ENCODE measurements at regions not wholly inside any gene's neighbourhood (a gene's known extent, or its start where the extent isn't known, plus 50 kb on each side); places are given as distances from the start of the nearest gene placed in this dataset.

DNA sequence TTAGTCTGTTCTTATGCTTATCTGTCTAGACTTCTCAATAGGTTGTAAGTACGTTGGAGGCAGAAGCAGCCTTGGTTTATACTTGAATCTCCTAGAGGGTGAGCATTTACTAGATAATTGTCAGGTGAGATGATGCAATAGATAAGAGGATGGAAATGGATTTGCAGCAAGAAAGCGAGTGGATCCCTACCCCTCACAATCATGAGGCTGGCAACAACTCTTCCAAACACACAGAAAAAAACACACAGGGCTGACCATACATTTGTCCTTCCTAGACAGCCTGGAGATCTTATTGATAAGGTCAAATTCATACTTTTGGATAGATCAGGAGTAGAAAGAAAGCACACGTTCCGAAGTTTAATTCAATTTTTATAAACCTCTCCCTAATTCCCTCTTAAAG lies 481.4 kb upstream of the CAMK1G start:
- Histone ChIP-seq H3K9ac (ENCODE audit: low read length) (no peak overlapping the region), H3K4me3 (ENCODE audit: insufficient read depth, low read length, poor library complexity, severe bottlenecking) (no peak overlapping the region), H3K36me3 (ENCODE audit: low read length) (no peaks in the 10 kb centered on the region), H3F3A (ENCODE audit: insufficient read depth) (no peaks in the 10 kb centered on the region), H4K20me1 (ENCODE audit: low read depth, low read length) (no peaks in the 10 kb centered on the region), H3K27ac (ENCODE audit: low read depth, low read length) (no peak overlapping the region), H3K27me3 (ENCODE audit: low read length) (no peaks in the 10 kb centered on the region), H3K9me2 (replicated peaks; ENCODE audit: insufficient read depth, low read length) (no peaks in the 10 kb centered on the region), H3K79me2 (ENCODE audit: insufficient read depth, low read length) (no peaks in the 10 kb centered on the region), H3K4me2 (ENCODE audit: low read depth, low read length, poor library complexity, severe bottlenecking) (no peak overlapping the region), H3K9me3 (ENCODE audit: insufficient read depth, low read length) (no peaks in the 10 kb centered on the region), H2AFZ (ENCODE audit: low read depth, low read length, severe bottlenecking) (no peak overlapping the region)
- no peak for TF ChIP-seq EZH2phosphoT487 (conservative IDR thresholded peaks at IDR 0.05; ENCODE audit: low read length)
- TF ChIP-seq, protein P1, sequence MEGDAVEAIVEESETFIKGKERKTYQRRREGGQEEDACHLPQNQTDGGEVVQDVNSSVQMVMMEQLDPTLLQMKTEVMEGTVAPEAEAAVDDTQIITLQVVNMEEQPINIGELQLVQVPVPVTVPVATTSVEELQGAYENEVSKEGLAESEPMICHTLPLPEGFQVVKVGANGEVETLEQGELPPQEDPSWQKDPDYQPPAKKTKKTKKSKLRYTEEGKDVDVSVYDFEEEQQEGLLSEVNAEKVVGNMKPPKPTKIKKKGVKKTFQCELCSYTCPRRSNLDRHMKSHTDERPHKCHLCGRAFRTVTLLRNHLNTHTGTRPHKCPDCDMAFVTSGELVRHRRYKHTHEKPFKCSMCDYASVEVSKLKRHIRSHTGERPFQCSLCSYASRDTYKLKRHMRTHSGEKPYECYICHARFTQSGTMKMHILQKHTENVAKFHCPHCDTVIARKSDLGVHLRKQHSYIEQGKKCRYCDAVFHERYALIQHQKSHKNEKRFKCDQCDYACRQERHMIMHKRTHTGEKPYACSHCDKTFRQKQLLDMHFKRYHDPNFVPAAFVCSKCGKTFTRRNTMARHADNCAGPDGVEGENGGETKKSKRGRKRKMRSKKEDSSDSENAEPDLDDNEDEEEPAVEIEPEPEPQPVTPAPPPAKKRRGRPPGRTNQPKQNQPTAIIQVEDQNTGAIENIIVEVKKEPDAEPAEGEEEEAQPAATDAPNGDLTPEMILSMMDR (IDR thresholded peaks at IDR 0.05; ENCODE audit: insufficient read depth, low read length, poor library complexity, severe bottlenecking) = no peak

DNA sequence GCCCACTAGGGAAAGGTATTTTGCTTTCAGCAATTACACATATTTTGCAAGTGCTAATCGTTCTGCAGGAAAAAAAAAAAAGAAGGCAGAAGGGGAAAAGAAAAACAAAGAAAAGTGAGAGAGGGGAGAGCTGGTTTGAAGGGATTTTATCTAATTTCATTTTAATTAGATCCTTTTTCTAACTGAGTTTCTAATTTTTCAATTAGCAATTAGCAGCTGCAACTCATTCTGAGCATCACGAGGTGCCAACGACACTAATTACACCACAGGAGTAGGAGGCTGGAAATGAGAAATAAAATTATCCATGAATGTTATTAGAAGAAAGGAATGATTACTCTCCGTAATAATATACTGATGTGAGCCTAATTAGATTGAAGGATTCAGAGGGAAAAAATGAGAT lies 481.0 kb upstream of the CAMK1G start:
- H4K20me1 ChIP-seq (ENCODE audit: low read depth, low read length) = no peaks in the 10 kb centered on the region
- H3K27ac ChIP-seq (ENCODE audit: low read depth, low read length) = no peak overlapping the region
- H3K79me2 ChIP-seq (ENCODE audit: insufficient read depth, low read length) = no peaks in the 10 kb centered on the region
- no peak overlapping the region for H3K4me2 ChIP-seq (ENCODE audit: low read depth, low read length, poor library complexity, severe bottlenecking)
- no peaks in the 10 kb centered on the region for H3F3A ChIP-seq (ENCODE audit: insufficient read depth)
- no peaks in the 10 kb centered on the region for H3K36me3 ChIP-seq (ENCODE audit: low read length)
- H3K9me3 ChIP-seq (ENCODE audit: insufficient read depth, low read length) = no peaks in the 10 kb centered on the region
- TF ChIP-seq, protein P1 (IDR thresholded peaks at IDR 0.05; ENCODE audit: insufficient read depth, low read length, poor library complexity, severe bottlenecking) = no peak
- no peak for TF ChIP-seq EZH2phosphoT487 (conservative IDR thresholded peaks at IDR 0.05; ENCODE audit: low read length)
- no peaks in the 10 kb centered on the region for H3K27me3 ChIP-seq (ENCODE audit: low read length)
- no peak overlapping the region for H2AFZ ChIP-seq (ENCODE audit: low read depth, low read length, severe bottlenecking)
- H3K4me3 ChIP-seq (ENCODE audit: insufficient read depth, low read length, poor library complexity, severe bottlenecking) = no peak overlapping the region
- H3K9ac ChIP-seq (ENCODE audit: low read length) = no peak overlapping the region
- no peaks in the 10 kb centered on the region for H3K9me2 ChIP-seq (replicated peaks; ENCODE audit: insufficient read depth, low read length)

DNA sequence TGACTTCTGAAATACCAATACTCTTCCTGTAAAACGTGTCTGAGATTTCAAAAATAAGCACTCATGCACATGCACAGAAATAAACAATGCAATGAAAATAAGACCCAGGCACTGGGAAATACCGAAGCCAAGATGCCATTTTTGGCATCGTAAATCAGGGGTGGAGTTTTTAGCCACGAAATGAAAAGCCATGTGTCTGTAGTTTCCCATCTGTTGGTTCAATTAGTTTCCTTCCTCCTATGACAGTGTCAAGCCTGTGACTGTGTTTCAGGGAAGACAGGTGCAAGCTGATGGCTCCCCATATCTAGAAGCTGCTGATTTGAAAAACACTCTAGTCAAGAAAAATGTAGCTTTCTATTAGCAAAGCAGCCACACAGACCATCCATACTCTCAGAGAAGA lies 480.4 kb upstream of the CAMK1G start:
- Histone ChIP-seq H3K9ac (ENCODE audit: low read length) (no peak overlapping the region), H3F3A (ENCODE audit: insufficient read depth) (no peaks in the 10 kb centered on the region), H3K4me2 (ENCODE audit: low read depth, low read length, poor library complexity, severe bottlenecking) (no peak overlapping the region), H3K9me3 (ENCODE audit: insufficient read depth, low read length) (no peaks in the 10 kb centered on the region), H3K27me3 (ENCODE audit: low read length) (no peaks in the 10 kb centered on the region), H2AFZ (ENCODE audit: low read depth, low read length, severe bottlenecking) (no peak overlapping the region), H3K4me3 (ENCODE audit: insufficient read depth, low read length, poor library complexity, severe bottlenecking) (no peak overlapping the region), H3K27ac (ENCODE audit: low read depth, low read length) (no peak overlapping the region), H4K20me1 (ENCODE audit: low read depth, low read length) (no peaks in the 10 kb centered on the region), H3K9me2 (replicated peaks; ENCODE audit: insufficient read depth, low read length) (no peaks in the 10 kb centered on the region), H3K36me3 (ENCODE audit: low read length) (no peaks in the 10 kb centered on the region), H3K79me2 (ENCODE audit: insufficient read depth, low read length) (no peaks in the 10 kb centered on the region)
- TF ChIP-seq EZH2phosphoT487 (conservative IDR thresholded peaks at IDR 0.05; ENCODE audit: low read length) = no peak
- TF ChIP-seq, protein P1 (IDR thresholded peaks at IDR 0.05; ENCODE audit: insufficient read depth, low read length, poor library complexity, severe bottlenecking) = no peak

Measured in SU-DHL-6 (cell line).